ENCODE measurements at regions not wholly inside any gene's neighbourhood (a gene's known extent, or its start where the extent isn't known, plus 50 kb on each side); places are given as distances from the start of the nearest gene placed in this dataset.

DNA sequence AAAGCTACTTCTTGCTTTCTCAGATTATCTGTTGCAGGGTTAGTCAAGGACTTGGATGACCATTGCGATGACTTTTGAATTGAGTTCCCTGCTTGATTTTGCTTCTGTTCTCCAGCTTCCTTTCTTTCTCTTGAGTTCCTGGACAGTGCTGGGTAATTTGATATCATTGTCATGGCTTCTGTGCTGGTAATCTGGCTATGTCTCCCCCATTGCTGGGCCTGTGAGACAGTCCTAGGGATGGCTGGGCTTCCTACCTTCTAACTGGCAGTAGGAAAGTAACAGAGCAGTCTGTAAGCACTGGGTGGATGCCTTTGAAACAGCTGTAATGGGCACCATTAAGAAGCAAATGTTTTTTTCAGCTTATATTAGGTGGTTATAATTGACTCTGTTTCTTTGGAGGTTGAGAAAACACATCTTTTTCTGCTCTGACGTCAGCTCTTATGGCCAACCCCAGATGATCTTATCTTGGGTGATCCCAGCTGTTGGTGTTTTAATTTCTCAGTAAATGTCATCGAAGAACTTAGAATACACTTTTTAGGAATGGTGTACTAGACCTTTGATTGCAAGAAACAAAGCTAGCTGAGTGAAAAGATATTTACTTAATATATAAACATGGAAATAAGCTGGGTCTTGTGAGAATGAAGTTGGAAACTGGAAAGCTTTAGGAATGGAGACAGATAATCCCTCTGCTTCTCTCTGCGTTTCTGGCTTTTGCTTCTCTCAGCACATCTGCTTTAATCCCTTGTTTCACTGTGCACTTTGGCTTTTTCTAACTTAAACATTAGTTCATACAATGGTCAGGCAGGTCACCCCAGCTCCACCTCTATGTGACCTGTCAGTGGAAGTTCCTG is 195.0 kb upstream of the MAN1A1 start:
- no peak overlapping the region for H3K27ac ChIP-seq (ENCODE audit: low read depth, low read length, poor library complexity, severe bottlenecking)
- H3K9me3 ChIP-seq (ENCODE audit: low read length): peaks cover 17% of the 10 kb centered on the region
- no peak for DNase-seq (ENCODE audit: low spot score)
- intact Hi-C loops (cut with micrococcal nuclease; ENCODE audit: unreplicated experiment): no loop called here
- H3K9me2 ChIP-seq (ENCODE audit: insufficient read depth, low read length): no peaks in the 10 kb centered on the region
- ChIA-PET POLR2A (interaction anchor here (0.6 to 1.6 kb wide), 8 partner anchors 10 to 194 kb away, joined by 3 to 16 read pairs (median 4); no protein-coding TSS in a partner anchor), CTCF (ENCODE audit: unreplicated experiment) (no interaction called here)
- no peaks in the 10 kb centered on the region for H3K4me1 ChIP-seq (ENCODE audit: insufficient read depth, low read length, poor library complexity, severe bottlenecking)
- H3K4me2 ChIP-seq (ENCODE audit: low read length): no peak overlapping the region
- H2AFZ ChIP-seq (ENCODE audit: low read length): no peak overlapping the region
- TF ChIP-seq, protein P1, sequence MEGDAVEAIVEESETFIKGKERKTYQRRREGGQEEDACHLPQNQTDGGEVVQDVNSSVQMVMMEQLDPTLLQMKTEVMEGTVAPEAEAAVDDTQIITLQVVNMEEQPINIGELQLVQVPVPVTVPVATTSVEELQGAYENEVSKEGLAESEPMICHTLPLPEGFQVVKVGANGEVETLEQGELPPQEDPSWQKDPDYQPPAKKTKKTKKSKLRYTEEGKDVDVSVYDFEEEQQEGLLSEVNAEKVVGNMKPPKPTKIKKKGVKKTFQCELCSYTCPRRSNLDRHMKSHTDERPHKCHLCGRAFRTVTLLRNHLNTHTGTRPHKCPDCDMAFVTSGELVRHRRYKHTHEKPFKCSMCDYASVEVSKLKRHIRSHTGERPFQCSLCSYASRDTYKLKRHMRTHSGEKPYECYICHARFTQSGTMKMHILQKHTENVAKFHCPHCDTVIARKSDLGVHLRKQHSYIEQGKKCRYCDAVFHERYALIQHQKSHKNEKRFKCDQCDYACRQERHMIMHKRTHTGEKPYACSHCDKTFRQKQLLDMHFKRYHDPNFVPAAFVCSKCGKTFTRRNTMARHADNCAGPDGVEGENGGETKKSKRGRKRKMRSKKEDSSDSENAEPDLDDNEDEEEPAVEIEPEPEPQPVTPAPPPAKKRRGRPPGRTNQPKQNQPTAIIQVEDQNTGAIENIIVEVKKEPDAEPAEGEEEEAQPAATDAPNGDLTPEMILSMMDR (conservative IDR thresholded peaks at IDR 0.05; ENCODE audit: low read length): no peak
- TF ChIP-seq EZH2phosphoT487 (IDR thresholded peaks at IDR 0.05; ENCODE audit: borderline replicate concordance, low read depth, low read length): no peak
- H3K79me2 ChIP-seq (ENCODE audit: insufficient read depth, low read depth, low read length): no peaks in the 10 kb centered on the region
- no peaks in the 10 kb centered on the region for H4K20me1 ChIP-seq (ENCODE audit: insufficient read depth, low read length)
- no TSS peak for BruUV-seq (replicated peaks)
- peaks cover 16% of the 10 kb centered on the region; the same call in 1 of the 2 replicates for H3K36me3 ChIP-seq (ENCODE audit: insufficient read depth, low read length)
- no peak overlapping the region for H3K4me3 ChIP-seq (ENCODE audit: low read depth, low read length, poor library complexity, severe bottlenecking)

DNA sequence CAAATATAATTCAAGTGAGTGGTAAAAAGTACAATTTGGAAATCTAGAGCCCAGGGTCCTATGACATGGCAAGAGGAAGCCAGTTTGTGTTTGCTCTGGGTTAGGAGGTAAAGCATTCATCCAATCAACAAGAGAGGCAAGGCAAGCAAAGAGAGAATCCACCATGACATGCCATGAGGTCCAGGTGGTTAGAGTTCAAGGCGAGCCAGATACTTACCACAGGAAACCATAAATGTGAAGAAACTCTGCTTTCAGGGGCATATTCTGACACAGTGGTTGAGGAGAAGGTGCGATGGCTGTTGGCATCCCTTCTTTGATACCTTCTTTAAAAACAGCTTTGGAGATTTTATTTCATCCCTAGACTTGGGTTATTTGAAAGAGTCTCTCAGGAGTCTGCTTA is 193.8 kb upstream of the MAN1A1 start:
- CTCF ChIA-PET (ENCODE audit: unreplicated experiment): no interaction called here

More for the DNA sequence above, 193.8 kb upstream of the MAN1A1 start:
- H3K9me3 ChIP-seq (ENCODE audit: low read length): peaks cover 29% of the 10 kb centered on the region
- POLR2A ChIA-PET: interaction anchor here (0.6 to 1.5 kb wide), 5 partner anchors 12 to 134 kb away, joined by 3 to 6 read pairs (median 3); no protein-coding TSS in a partner anchor
- intact Hi-C loops (cut with micrococcal nuclease; ENCODE audit: unreplicated experiment): no loop called here
- no peak overlapping the region for H3K4me2 ChIP-seq (ENCODE audit: low read length)
- no peak overlapping the region for H2AFZ ChIP-seq (ENCODE audit: low read length)
- BruUV-seq (replicated peaks): no TSS peak
- no peaks in the 10 kb centered on the region for H3K4me1 ChIP-seq (ENCODE audit: insufficient read depth, low read length, poor library complexity, severe bottlenecking)
- H3K36me3 ChIP-seq (ENCODE audit: insufficient read depth, low read length): peaks cover 28% of the 10 kb centered on the region; the same call in 1 of the 2 replicates
- no peak for DNase-seq (ENCODE audit: low spot score)
- H3K79me2 ChIP-seq (ENCODE audit: insufficient read depth, low read depth, low read length): no peaks in the 10 kb centered on the region
- H3K9me2 ChIP-seq (ENCODE audit: insufficient read depth, low read length): no peaks in the 10 kb centered on the region
- H3K4me3 ChIP-seq (ENCODE audit: low read depth, low read length, poor library complexity, severe bottlenecking): no peak overlapping the region
- H3K27ac ChIP-seq (ENCODE audit: low read depth, low read length, poor library complexity, severe bottlenecking): no peak overlapping the region
- H4K20me1 ChIP-seq (ENCODE audit: insufficient read depth, low read length): no peaks in the 10 kb centered on the region
- TF ChIP-seq, protein P1 (conservative IDR thresholded peaks at IDR 0.05; ENCODE audit: low read length): no peak
- no peak for TF ChIP-seq EZH2phosphoT487 (IDR thresholded peaks at IDR 0.05; ENCODE audit: borderline replicate concordance, low read depth, low read length)
